ENCODE measurements at regions not wholly inside any gene's neighbourhood (a gene's known extent, or its start where the extent isn't known, plus 50 kb on each side); places are given as distances from the start of the nearest gene placed in this dataset.
"Not testable (repeated sequence)": the region's sequence is repeated elsewhere in the genome, so short reads cannot be mapped to it uniquely, and the experiment has no call there.

DNA sequence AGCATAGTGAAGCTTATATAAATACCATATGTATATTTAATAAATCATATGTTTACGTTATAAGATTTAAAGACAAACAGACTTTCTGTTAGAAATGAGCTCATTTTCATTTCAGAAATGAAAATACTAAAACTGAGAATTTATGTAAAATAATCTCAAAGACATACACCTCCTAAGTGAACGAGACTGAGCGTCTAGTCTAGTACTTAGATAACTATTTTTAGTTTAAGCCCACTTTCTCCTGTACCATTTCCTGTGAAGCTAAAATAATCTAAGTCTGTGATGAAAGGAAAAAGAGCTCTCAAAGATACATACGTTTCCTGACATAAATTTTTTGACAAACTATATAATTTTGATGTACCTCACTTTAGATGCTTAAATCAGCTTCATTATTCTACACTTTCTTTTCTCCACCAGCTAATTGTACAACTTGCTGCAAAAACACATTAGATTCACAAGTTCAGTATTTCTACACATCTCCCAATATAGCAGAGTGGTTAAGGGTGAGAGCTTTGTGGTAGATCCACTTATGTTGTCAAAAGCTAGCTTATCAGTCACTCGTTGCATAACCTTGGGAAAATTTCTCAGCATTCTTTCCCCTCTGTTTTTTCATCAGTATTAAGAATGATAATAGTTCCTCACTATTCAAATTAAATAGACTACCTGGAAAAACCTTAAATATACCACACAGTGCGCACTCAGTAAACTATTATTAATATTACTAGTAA is 703.0 kb downstream of the PLOD2 start:
- peaks cover 4% of the 10 kb centered on the region for H3K9me3 Mint-ChIP-seq
- DNase-seq (ENCODE audit: low spot score in 2 of 2) = no peak
- H3K4me1 Mint-ChIP-seq = no peaks in the 10 kb centered on the region
- no peak overlapping the region for H3K27ac Mint-ChIP-seq
- H3K4me3 Mint-ChIP-seq = no peak overlapping the region
- no peaks in the 10 kb centered on the region for H3K36me3 Mint-ChIP-seq
- ATAC-seq = no peak

DNA sequence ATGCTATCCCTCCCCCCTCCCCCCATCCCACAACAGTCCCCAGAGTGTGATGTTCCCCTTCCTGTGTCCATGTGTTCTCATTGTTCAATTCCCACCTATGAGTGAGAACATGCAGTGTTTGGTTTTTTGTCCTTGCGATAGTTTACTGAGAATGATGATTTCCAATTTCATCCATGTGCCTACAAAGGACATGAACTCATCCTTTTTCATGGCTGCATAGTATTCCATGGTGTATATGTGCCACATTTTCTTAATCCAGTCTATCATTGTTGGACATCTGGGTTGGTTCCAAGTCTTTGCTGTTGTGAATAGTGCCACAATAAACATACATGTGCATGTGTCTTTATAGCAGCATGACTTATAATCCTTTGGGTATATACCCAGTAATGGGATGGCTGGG is 701.3 kb downstream of the PLOD2 start:
- ATAC-seq; H3K4me1 Mint-ChIP-seq; H3K4me3 Mint-ChIP-seq; H3K36me3 Mint-ChIP-seq; H3K27ac Mint-ChIP-seq; DNase-seq (ENCODE audit: low spot score in 2 of 2): not testable (repeated sequence)
- peaks cover 10% of the 10 kb centered on the region for H3K9me3 Mint-ChIP-seq

- H3K4me1 Mint-ChIP-seq = no peaks in the 10 kb centered on the region
- no peak overlapping the region for H3K4me3 Mint-ChIP-seq
- H3K36me3 Mint-ChIP-seq = no peaks in the 10 kb centered on the region
- no peak for DNase-seq (ENCODE audit: low spot score in 2 of 2)
- no peak overlapping the region for H3K27ac Mint-ChIP-seq
- no peak for ATAC-seq
- peaks cover 12% of the 10 kb centered on the region for H3K9me3 Mint-ChIP-seq
Measured at GRCh38 chr3:145471976-145472375, 689.0 kb downstream of the PLOD2 start.

- peaks cover 17% of the 10 kb centered on the region for H3K9me3 Mint-ChIP-seq
- H3K36me3 Mint-ChIP-seq; H3K27ac Mint-ChIP-seq; ATAC-seq; DNase-seq (ENCODE audit: low spot score in 2 of 2); H3K4me3 Mint-ChIP-seq; H3K4me1 Mint-ChIP-seq: not testable (repeated sequence)
Measured at GRCh38 chr3:145482735-145483134, 678.2 kb downstream of the PLOD2 start.

GRCh38 chr3:145483992-145484391 is 677.0 kb downstream of the PLOD2 start:
- H3K4me3 Mint-ChIP-seq = no peak overlapping the region
- ATAC-seq = no peak
- H3K27ac Mint-ChIP-seq = no peak overlapping the region
- H3K9me3 Mint-ChIP-seq = peaks cover 15% of the 10 kb centered on the region
- no peaks in the 10 kb centered on the region for H3K36me3 Mint-ChIP-seq
- no peaks in the 10 kb centered on the region for H3K4me1 Mint-ChIP-seq
- no peak for DNase-seq (ENCODE audit: low spot score in 2 of 2)

GRCh38 chr3:145489011-145489410 is 672.0 kb downstream of the PLOD2 start:
- peaks cover 5% of the 10 kb centered on the region for H3K9me3 Mint-ChIP-seq
- ATAC-seq (no peak), DNase-seq (ENCODE audit: low spot score in 2 of 2) (no peak)
- no peak overlapping the region for H3K27ac Mint-ChIP-seq
- no peaks in the 10 kb centered on the region for H3K4me1 Mint-ChIP-seq
- no peak overlapping the region for H3K4me3 Mint-ChIP-seq
- H3K36me3 Mint-ChIP-seq = no peaks in the 10 kb centered on the region

DNA sequence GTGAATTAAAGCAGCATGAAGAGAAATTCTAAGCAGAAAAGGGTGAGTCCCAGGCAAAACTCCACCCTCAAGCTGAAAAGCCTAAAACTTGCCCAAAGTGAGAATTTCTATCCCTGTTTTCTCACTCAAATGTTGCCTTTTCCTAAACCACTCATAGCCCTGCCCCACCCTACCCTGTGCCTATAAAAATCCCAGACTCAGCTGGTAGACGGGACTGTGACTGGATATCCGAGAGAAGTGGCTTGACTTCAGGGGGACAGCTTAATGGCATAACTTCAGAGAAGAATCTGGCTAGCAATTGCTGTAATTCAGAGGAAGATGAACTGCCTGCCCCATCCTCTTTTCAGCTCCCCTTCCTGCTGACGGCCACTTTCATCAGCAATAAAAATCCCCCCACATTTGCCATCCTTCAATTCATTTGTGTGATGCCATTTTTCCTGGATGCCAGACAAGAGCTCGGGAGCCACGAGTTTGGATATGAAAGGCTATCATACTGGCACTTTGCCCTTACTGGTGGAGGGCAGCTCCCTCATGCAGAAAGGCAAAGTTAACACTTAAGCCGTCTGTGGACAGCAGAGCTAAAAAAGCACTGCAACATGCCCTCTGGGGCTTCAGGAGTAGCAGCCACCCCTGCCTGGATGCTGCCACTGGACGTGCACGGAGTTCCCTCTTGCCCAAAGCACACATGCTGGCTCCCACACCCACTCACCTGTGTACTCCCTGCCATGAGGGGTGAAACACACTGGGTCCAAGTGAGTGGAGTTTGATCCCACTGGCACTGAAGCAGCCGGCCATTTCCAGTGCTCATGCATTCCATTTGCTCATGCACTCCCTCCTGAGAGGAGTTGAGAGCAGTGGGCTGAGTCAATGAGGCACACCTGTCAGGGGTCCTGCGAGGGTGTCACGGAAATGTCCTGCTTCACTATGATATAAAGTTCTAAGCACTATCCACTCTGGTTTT is 670.6 kb downstream of the PLOD2 start:
- H3K4me3 Mint-ChIP-seq = no peak overlapping the region
- peaks cover 2% of the 10 kb centered on the region for H3K9me3 Mint-ChIP-seq
- ATAC-seq (no peak), DNase-seq (ENCODE audit: low spot score in 2 of 2) (no peak)
- H3K36me3 Mint-ChIP-seq = no peaks in the 10 kb centered on the region
- no peaks in the 10 kb centered on the region for H3K4me1 Mint-ChIP-seq
- no peak overlapping the region for H3K27ac Mint-ChIP-seq

DNA sequence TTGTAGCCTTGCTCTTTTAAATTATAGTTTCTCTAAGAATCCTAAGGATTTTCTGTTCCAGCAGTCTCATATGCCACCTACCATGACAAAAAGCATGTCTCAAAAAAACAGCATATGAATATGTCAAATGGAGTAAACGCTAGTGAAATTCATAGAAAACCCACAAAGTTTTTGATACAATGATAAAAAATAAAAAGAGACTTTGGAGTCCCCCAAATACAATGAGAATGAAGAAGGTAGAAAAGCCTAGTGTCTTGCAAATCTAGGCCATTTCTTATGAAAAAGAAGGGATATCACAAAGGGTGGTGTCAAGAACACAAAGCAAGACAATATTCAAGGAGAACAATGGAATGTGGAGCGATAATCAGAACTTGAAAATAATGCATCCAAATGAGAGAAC is 668.5 kb downstream of the PLOD2 start:
- Mint-ChIP-seq H3K27ac (no peak overlapping the region), H3K4me1 (no peaks in the 10 kb centered on the region), H3K4me3 (no peak overlapping the region), H3K36me3 (no peaks in the 10 kb centered on the region), H3K9me3 (peaks cover 2% of the 10 kb centered on the region)
- ATAC-seq = no peak
- DNase-seq (ENCODE audit: low spot score in 2 of 2) = no peak

- H3K4me1 Mint-ChIP-seq; H3K36me3 Mint-ChIP-seq; DNase-seq (ENCODE audit: low spot score in 2 of 2); H3K4me3 Mint-ChIP-seq; ATAC-seq; H3K9me3 Mint-ChIP-seq; H3K27ac Mint-ChIP-seq: not testable (repeated sequence)
Measured at GRCh38 chr3:145517416-145517815, 643.6 kb downstream of the PLOD2 start.

DNA sequence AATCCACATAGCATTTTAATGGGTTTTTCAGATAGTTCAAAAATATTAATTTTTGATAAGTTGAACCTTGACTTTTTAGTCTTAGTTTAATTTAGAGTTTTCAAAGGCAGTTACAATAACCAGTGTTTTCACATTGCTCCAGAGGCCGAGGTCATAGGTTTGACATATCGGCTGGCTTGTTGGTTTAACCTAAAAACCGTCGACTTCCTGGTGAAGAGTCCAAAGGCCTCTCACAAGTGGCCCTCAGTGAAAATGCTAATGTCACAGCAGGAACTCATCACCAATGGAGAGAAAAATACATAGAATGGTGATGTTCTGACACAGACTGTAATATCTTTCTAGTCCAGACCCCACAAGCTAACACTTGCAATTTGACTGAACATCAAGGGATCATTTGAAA is 642.3 kb downstream of the PLOD2 start:
- H3K36me3 Mint-ChIP-seq = no peaks in the 10 kb centered on the region
- no peak overlapping the region for H3K4me3 Mint-ChIP-seq
- ATAC-seq (no peak), DNase-seq (ENCODE audit: low spot score in 2 of 2) (no peak)
- H3K4me1 Mint-ChIP-seq = no peaks in the 10 kb centered on the region
- H3K27ac Mint-ChIP-seq = no peak overlapping the region
- H3K9me3 Mint-ChIP-seq = peaks cover 5% of the 10 kb centered on the region

DNA sequence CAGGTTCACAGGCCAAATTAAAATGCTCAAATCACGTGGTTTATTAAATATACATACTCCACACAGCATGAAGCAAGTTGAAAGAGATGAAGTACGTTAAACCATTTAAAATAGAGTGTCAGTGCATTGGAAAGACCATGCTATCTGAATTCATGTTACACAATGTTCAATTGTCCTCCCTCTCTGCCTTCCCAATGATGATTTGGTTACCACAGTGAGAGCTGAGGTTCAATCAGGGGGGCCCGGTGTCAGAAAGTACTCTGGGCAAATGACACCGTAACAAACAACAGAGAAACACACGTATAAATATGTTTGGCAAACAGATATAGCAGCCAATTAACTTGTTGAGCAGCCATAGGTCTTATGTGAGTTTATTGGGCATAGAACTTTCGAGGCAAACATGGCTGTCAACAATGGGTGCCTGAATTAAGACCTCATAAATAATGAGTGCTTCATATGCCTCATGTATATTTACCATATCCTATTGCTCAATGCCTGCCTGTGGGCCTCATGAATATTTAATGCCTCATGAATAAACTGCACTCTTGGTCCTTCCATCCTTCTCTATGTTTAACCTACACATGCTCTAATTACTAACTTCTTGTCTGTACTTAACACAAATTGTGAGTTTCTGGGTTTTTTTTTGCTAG is 641.5 kb downstream of the PLOD2 start:
- Mint-ChIP-seq H3K4me1 (no peaks in the 10 kb centered on the region), H3K27ac (no peak overlapping the region), H3K36me3 (no peaks in the 10 kb centered on the region), H3K9me3 (peaks cover 6% of the 10 kb centered on the region), H3K4me3 (no peak overlapping the region)
- DNase-seq (ENCODE audit: low spot score in 2 of 2) (no peak), ATAC-seq (no peak)

DNA sequence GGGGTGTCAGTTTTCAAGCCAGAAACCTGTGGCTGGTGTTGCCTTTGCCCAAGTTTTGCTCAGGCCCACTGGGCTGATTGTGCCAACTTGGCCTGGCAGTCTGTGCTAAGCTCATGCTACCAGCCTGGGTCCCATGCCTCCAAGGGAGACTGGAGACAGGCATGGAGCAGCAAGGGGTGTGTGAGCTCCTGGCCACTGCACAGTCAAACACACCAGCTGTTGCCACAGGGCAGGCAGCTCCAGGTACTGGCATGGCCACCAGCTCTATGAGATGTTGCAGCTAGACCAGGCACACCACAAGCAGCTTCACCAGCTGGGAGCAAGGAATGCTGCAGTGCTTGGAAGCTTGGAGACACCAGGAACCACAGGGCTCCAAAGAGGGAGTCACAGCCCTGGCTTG is 638.8 kb downstream of the PLOD2 start:
- ATAC-seq (peak; percentile 37), DNase-seq (ENCODE audit: low spot score in 2 of 2) (no peak)
- Mint-ChIP-seq H3K27ac (no peak overlapping the region), H3K9me3 (peaks cover 6% of the 10 kb centered on the region), H3K36me3 (no peaks in the 10 kb centered on the region), H3K4me3 (no peak overlapping the region), H3K4me1 (no peaks in the 10 kb centered on the region)

GRCh38 chr3:145522893-145523651 is 637.9 kb downstream of the PLOD2 start:
- H3K9me3 Mint-ChIP-seq = peaks cover 6% of the 10 kb centered on the region
- peak; percentile 26 for ATAC-seq

GRCh38 chr3:145531548-145531947 is 629.4 kb downstream of the PLOD2 start:
- Mint-ChIP-seq H3K36me3 (no peaks in the 10 kb centered on the region), H3K4me3 (no peak overlapping the region), H3K4me1 (no peaks in the 10 kb centered on the region), H3K27ac (no peak overlapping the region), H3K9me3 (peaks cover 12% of the 10 kb centered on the region)
- DNase-seq (ENCODE audit: low spot score in 2 of 2) (no peak), ATAC-seq (no peak)

More at GRCh38 chr3:145522893-145523651, 637.9 kb downstream of the PLOD2 start:
- Mint-ChIP-seq H3K27ac (no peak overlapping the region), H3K4me1 (no peaks in the 10 kb centered on the region), H3K4me3 (no peak overlapping the region), H3K36me3 (no peaks in the 10 kb centered on the region)
- no peak for DNase-seq (ENCODE audit: low spot score in 2 of 2)

GRCh38 chr3:145533696-145534095 is 627.3 kb downstream of the PLOD2 start:
- Mint-ChIP-seq H3K4me3 (no peak overlapping the region), H3K27ac (no peak overlapping the region), H3K4me1 (no peaks in the 10 kb centered on the region), H3K36me3 (no peaks in the 10 kb centered on the region), H3K9me3 (peaks cover 16% of the 10 kb centered on the region)
- no peak for DNase-seq (ENCODE audit: low spot score in 2 of 2)
- ATAC-seq = no peak

Data from stimulated activated effector memory CD8-positive, alpha-beta T cell treated with anti-CD3 and anti-CD28 coated beads, Interleukin-12 subunit alpha, Interleukin-12 subunit beta, amount 100 ng/mL, for 72 hours (primary cell).